ENCODE measurements at regions not wholly inside any gene's neighbourhood (a gene's known extent, or its start where the extent isn't known, plus 50 kb on each side); places are given as distances from the start of the nearest gene placed in this dataset.

DNA sequence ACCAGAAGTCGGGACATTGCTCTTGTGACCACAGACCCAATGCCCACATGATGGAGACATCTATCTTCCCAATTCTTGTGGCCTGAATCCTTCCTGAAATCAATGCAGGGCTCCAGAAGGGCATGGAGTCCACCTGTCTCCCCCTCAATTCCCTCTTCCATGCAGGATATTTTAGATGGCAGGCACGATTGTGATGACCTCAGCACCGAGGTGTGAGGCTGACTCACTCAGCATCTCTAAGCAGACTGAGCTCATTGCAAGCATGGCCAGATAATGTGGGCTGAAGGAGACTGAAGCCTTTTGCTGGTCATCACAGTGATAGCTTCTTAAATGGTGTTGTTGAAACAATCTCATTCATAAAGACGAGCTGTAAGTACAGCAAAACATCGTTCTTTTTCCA lies 374.9 kb upstream of the PODXL start:
- TF ChIP-seq POLR2AphosphoS5 (IDR thresholded peaks at IDR 0.05; ENCODE audit: borderline replicate concordance, low read depth, low read length), result no peak
- no peak for TF ChIP-seq EZH2 (IDR thresholded peaks at IDR 0.05)
